ENCODE measurements at regions not wholly inside any gene's neighbourhood (a gene's known extent, or its start where the extent isn't known, plus 50 kb on each side); places are given as distances from the start of the nearest gene placed in this dataset.

- DNase-seq (ENCODE audit: low read depth in 2 of 2), result no peak
Measured at GRCh38 chr9:16197578-16198370, 644.9 kb downstream of the CCDC171 start.

GRCh38 chr9:16198996-16199395 is 646.2 kb downstream of the CCDC171 start:
- no peak for DNase-seq (ENCODE audit: low read depth in 2 of 2)

GRCh38 chr9:16202221-16202620 is 649.4 kb downstream of the CCDC171 start:
- no peak for DNase-seq (ENCODE audit: low read depth in 2 of 2)

GRCh38 chr9:16202914-16203728 is 650.3 kb downstream of the CCDC171 start:
- DNase-seq (ENCODE audit: low read depth in 2 of 2), result no peak

- DNase-seq (ENCODE audit: low read depth in 2 of 2), result no peak
Measured at GRCh38 chr9:16203729-16204573, 651.1 kb downstream of the CCDC171 start.

- DNase-seq (ENCODE audit: low read depth in 2 of 2), result no peak
Measured at GRCh38 chr9:16205455-16205854, 652.6 kb downstream of the CCDC171 start.

GRCh38 chr9:16206518-16206917 is 653.7 kb downstream of the CCDC171 start:
- no peak for DNase-seq (ENCODE audit: low read depth in 2 of 2)

GRCh38 chr9:16207161-16207560 is 654.3 kb downstream of the CCDC171 start:
- DNase-seq (ENCODE audit: low read depth in 2 of 2), result no peak

- DNase-seq (ENCODE audit: low read depth in 2 of 2), result no peak
Measured at GRCh38 chr9:16210440-16210839, 657.6 kb downstream of the CCDC171 start.

- no peak for DNase-seq (ENCODE audit: low read depth in 2 of 2)
Measured at GRCh38 chr9:16211946-16212345, 658.5 kb downstream of the BNC2 start.

- DNase-seq (ENCODE audit: low read depth in 2 of 2), result no peak
Measured at GRCh38 chr9:16213781-16214515, 656.5 kb downstream of the BNC2 start.

GRCh38 chr9:16214677-16215352 is 655.7 kb downstream of the BNC2 start:
- no peak for DNase-seq (ENCODE audit: low read depth in 2 of 2)

GRCh38 chr9:16215353-16215680 is 655.2 kb downstream of the BNC2 start:
- no peak for DNase-seq (ENCODE audit: low read depth in 2 of 2)

GRCh38 chr9:16217943-16218701 is 652.3 kb downstream of the BNC2 start:
- no peak for DNase-seq (ENCODE audit: low read depth in 2 of 2)

GRCh38 chr9:16221366-16221765 is 649.1 kb downstream of the BNC2 start:
- no peak for DNase-seq (ENCODE audit: low read depth in 2 of 2)

- DNase-seq (ENCODE audit: low read depth in 2 of 2), result no peak
Measured at GRCh38 chr9:16221822-16222547, 648.5 kb downstream of the BNC2 start.

GRCh38 chr9:16223074-16223871 is 647.2 kb downstream of the BNC2 start:
- no peak for DNase-seq (ENCODE audit: low read depth in 2 of 2)

GRCh38 chr9:16230731-16231130 is 639.7 kb downstream of the BNC2 start:
- DNase-seq (ENCODE audit: low read depth in 2 of 2), result no peak

- no peak for DNase-seq (ENCODE audit: low read depth in 2 of 2)
Measured at GRCh38 chr9:16236311-16236710, 634.2 kb downstream of the BNC2 start.

All from stimulated activated CD4-positive, alpha-beta T cell treated with anti-CD3 and anti-CD28 coated beads, Interleukin-15, amount 100 ng/mL, for 48 hours (primary cell).